HG03039 (cell line): ENCODE measurements at regions not wholly inside any gene's neighbourhood (a gene's known extent, or its start where the extent isn't known, plus 50 kb on each side); places are given as distances from the start of the nearest gene placed in this dataset.
"Not testable (repeated sequence)": the region's sequence is repeated elsewhere in the genome, so short reads cannot be mapped to it uniquely, and the experiment has no call there.

Experiments used
- ATAC-seq: cut with Tn5 transposase; IDR thresholded peaks from one replicate; pipeline ENCODE4 v1.9.1; 2021; ENCODE audit warnings: mild to moderate bottlenecking, moderate library complexity; ENCODE audit not compliant: unreplicated experiment

GRCh38 chr3:191644291-191644690, 183.3 kb downstream of the PYDC2 start:
- no peak for ATAC-seq

DNA sequence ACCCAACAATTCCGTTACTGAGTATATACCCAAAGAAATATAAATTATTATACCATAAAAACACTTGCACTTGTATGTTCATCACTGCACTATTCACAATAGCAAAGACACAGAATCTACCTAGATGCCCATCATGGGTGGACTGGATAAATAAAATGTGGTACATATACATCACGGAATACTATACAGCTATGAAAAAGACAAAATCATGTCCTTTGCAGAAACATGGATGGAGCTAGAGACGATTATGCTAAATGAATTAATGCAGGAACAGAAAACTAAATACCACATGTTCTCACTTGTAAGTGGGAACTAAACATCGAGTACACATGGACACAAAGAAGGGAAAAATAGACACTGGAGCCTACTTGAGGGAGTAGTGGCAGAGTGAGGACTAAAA, 185.3 kb downstream of the PYDC2 start:
- ATAC-seq, result no peak

GRCh38 chr3:191648787-191649186, 187.8 kb downstream of the PYDC2 start:
- no peak for ATAC-seq

GRCh38 chr3:191649626-191650025, 188.7 kb downstream of the PYDC2 start:
- ATAC-seq, result no peak

GRCh38 chr3:191658781-191659419, 197.9 kb downstream of the PYDC2 start:
- ATAC-seq, result not testable (repeated sequence)

DNA sequence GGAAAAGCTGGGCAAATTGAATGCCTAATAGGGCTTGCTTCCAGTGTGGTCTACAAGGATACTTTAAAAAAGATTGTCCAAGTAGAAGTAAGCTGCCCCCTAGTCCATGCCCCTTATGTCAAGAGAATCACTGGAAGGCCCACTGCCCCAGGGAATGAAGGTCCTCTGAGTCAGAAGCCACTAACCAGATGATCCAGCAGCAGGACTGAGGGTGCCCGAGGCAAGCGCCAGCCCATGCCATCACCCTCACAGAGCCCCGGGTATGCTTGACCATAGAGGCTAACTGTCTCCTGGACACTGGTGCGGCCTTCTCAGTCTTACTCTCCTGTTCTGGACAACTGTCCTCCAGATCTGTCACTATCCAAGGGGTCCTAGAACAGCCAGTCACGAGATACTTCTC, 201.2 kb downstream of the PYDC2 start:
- ATAC-seq, result not testable (repeated sequence)

DNA sequence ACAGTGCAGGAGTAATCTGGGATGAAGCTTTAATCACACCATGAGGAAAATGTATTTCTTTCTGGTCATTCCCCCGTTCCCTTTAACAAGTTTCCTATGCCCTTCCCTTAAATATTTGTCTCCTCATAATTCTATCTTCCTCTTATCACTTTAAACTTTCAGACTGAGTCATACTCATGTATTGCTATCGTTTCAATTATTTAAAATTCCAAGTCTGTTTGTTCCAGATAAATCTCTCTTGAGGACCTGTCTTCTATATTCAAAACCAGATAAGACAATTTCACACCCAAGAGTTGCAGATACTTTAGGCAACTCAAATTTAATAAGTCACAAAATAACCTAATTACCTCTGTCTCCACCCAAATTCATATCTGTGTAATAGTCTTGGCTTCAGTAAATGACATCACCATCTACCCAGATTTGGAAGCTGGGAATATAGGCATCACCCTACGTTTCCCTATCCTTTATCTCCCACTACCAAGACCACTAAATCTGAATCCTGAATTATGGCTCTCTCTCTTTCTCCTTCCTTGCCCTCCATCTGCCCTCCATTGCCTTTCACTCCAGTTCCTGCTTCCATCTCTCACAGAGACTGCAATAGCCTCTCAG, 220.1 kb downstream of the PYDC2 start:
- no peak for ATAC-seq

DNA sequence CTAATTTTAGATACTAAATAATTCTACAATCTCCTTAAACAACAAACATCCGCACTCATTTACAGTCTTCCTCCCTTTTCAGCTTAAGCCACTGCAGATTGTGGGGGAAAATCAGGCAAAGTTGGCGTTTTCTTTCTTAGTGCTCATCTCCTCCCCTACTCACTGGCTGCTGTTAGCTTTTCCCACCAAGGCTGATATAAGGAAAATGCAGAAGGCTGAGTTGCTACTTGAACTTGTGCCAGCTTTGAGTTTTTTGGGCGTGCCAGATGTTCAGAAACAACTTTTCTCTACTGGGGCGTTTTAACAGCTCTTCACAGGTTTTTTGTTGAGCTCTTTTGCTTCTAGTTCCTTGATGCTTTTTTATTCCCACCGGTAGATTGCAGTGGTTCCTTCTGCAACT, 222.0 kb downstream of the PYDC2 start:
- no peak for ATAC-seq

DNA sequence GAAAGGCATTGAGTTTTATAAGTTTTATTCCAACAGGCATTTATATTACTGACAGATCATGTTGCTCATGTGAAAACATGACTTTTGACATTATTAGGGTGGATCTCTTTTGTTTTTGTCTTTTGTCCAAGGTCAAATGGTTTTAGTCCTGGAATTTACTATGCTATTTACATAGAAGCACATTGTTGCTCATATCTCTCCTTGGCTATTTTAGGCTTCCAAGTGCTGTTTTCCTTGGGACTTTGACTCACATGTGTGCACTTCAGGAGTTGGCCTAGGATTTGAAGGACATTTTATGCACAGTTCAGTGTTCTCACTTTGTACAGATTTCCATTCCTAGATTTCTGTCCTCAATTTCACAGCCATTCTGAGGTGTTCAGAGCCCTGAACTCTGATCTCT, 225.7 kb downstream of the PYDC2 start:
- ATAC-seq, result no peak

- ATAC-seq, result no peak
Observed at GRCh38 chr3:191688756-191689433, 227.9 kb downstream of the PYDC2 start.

DNA sequence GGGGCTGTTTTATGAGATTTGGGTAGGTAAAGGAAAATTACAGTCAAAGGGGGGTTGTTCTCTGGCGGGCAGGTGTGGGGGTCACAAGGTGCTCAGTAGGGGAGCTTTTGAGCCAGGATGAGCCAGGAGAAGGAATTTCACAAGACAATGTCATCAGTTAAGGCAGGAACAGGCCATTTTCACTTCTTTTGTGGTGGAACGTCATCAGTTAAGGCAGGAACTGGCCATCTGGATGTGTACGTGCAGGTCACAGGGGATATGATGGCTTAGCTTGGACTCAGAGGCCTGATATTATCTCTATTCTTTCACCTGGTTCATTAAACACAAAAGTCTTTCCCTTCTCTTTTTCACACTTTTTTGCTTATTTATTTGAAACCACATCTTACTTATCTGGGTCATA, 230.2 kb downstream of the PYDC2 start:
- not testable (repeated sequence) for ATAC-seq

DNA sequence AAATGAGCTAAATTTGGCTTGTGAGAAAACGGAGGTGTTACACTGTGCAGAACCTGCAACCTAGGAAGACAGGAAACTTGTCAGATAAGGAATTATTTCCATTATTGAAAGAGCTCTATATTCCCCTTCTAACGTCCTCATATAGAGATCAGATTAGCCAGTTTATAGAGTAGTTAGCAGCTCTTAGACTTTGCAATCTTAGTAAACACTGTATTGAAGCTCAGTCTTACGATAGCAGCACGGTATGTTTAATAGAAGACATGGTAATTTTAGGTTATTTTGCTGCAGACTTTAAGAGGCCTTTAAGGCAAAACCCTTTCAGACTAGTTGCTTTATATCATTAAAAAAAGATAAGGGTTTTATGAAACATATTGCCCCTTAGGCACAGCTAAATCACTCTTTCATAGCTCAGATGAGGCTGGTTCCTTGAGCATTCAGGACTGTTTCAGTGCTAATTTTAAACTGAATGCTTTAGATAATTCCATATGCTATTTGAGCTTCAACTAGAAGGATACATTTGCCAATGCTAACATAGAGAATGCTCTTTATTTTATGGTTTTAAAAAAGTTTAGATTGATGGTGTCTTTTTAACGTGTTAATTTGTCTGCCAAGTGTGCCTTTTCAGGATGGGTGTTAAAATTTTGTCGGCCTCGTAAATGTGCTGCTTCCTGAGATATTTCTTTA, 234.3 kb downstream of the PYDC2 start:
- ATAC-seq, result no peak

DNA sequence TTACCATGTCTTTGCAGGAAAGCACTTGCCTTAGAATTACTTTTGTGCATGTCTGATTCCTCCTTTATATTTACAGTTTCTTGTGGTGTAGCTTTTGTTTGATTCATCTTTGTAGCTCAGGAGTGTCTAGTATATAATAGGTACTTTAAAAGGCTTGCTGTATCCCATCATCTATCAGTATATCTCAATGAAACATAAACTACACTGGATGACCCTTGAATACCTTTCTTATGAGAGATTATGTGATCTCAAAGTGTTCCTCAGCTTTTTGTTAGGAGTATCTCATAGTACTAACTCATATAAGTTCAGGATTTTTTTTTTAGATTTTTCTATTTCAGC, 234.8 kb downstream of the PYDC2 start:
- no peak for ATAC-seq

GRCh38 chr3:191696348-191696747, 235.4 kb downstream of the PYDC2 start:
- no peak for ATAC-seq

- ATAC-seq, result no peak
Observed at GRCh38 chr3:191699546-191699945, 238.6 kb downstream of the PYDC2 start.

GRCh38 chr3:191702121-191702520, 241.2 kb downstream of the PYDC2 start:
- ATAC-seq, result no peak

DNA sequence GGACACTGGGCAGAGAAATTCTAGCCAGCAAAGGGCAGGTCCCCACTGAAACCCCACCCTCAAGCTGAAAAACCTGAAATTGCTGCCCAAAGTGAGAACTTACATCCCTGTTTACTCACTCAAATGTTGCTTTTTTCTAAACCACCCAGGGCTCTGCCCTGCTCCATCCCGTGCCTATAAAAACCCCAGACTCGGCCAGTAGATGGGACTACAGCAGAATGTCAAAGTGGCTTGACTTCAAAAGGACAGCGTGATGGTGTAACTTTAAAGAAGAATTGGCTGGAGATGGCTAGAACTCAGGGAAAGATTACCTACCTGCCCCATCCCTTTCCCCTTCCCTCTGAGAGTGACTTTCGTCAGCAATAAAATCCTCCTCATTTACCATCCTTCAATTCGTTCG, 246.9 kb downstream of the PYDC2 start:
- no peak for ATAC-seq

DNA sequence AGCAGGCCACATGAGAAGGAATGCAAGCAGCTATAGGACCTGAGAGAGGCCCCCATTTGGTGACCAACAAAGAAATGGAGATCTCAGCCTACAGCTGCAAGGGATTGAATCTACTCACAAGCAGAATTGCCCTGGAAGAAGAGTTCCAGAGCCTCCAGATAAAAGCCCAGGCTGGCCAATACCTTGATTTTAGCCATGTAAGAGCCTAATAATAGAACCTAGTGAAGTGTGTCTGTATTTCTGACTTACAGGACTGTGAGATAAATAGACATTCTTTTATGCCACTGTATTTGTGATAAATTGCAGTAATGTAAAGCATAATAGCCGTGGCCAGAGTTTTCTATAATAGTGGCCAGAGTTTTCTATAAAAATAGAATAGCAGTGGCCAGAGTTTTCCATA, 254.6 kb downstream of the PYDC2 start:
- no peak for ATAC-seq

DNA sequence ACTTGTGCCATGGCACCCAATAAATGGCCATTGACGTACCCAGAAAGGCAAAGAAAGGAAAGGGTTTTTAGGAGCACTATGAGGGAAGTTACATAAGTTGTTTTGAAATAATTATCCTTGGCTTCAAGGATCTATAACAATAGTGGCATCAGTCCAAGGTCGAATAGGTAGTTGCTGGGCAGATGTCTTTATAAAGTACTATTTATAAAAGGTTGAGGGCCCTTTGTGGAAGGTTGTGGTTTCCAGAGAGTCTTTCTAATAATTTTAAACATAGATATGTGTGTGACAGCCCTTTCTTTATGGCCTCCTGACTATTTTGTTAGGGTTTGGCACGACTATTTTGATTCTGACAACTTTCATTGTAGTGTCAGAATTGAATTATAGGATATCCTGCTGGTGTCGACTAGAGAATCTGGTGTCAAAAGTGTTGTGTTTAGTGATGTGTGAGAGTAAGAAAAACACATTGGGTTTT, 260.5 kb downstream of the PYDC2 start:
- ATAC-seq, result no peak

GRCh38 chr3:191721990-191722389, 261.0 kb downstream of the PYDC2 start:
- no peak for ATAC-seq

GRCh38 chr3:191727338-191727737, 266.4 kb downstream of the PYDC2 start:
- ATAC-seq, result no peak

- no peak for ATAC-seq
Observed at GRCh38 chr3:191728186-191728585, 267.2 kb downstream of the PYDC2 start.
